ENCODE measurements at regions not wholly inside any gene's neighbourhood (a gene's known extent, or its start where the extent isn't known, plus 50 kb on each side); places are given as distances from the start of the nearest gene placed in this dataset.
"Not testable (repeated sequence)": the region's sequence is repeated elsewhere in the genome, so short reads cannot be mapped to it uniquely, and the experiment has no call there.

GRCh38 chr2:210966330-210966729, 409.9 kb downstream of the CPS1 start:
- TF ChIP-seq CTCF (IDR thresholded peaks at IDR 0.05; ENCODE audit: low read depth, low read length): no peak
- DNase-seq (ENCODE audit: extremely low read depth, low read depth): no peak

DNA sequence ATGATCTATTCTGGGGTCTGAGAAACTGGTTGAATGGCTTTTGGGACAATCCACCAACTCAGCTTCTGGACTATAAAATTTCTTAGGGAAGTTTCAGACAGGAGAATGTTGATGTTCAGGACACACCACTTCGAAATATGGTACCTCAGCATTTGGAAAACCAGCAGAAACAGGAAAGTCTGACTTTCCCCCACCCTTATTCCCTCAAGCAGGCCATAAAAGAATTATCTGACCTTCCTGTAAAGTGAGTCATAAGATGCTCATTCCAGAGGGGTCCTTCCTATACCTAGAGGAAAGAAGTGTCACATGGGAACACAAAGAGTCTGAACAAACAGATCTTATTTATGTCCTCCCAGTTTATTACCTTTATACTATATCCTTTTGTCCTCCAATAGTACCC, 415.0 kb downstream of the CPS1 start:
- no peak for DNase-seq (ENCODE audit: extremely low read depth, low read depth)
- TF ChIP-seq CTCF (IDR thresholded peaks at IDR 0.05; ENCODE audit: low read depth, low read length): no peak

GRCh38 chr2:210986806-210987205, 430.4 kb downstream of the CPS1 start:
- not testable (repeated sequence) for DNase-seq (ENCODE audit: extremely low read depth, low read depth)

DNA sequence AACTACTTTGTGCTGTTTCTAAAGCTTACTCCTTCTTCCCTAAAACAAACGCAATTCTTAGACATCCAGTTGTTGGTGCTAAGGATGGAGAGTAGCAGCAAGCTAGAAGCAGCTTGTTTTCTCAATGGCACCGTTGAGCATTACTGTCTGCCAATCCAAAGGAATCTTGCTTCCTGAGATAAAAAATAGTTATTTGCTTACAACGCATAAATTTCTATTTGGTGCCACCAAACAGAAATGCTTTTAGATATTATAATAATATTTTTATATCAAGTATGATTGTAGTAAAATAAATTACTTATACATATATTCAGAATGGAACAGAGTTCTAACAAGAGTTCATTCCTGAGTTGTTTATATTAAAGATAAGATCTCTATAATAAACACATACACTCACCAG, 434.7 kb downstream of the CPS1 start:
- TF ChIP-seq CTCF (IDR thresholded peaks at IDR 0.05; ENCODE audit: low read depth, low read length): no peak

DNA sequence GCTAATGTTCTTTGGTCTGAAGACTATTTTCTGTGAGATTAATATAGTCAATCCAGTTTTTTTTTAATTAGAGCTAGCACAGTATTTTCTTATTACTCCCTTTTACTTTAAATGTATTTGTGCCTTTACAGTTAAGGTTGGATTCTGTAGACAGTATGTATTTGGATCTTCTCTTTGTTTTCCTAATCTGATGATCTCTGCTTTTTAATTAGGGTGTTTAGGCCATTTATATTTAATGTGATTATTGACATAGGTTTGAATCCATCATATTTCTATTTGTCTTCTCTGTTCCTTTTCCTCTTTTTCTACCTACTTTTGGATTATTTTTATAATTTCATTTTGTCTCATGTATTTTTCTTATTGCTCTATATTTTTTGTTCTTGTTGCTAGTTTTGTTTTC, 437.7 kb downstream of the CPS1 start:
- TF ChIP-seq CTCF (IDR thresholded peaks at IDR 0.05; ENCODE audit: low read depth, low read length): no peak
- no peak for DNase-seq (ENCODE audit: extremely low read depth, low read depth)

More for the DNA sequence above, 434.7 kb downstream of the CPS1 start:
- no peak for DNase-seq (ENCODE audit: extremely low read depth, low read depth)

- no peak for DNase-seq (ENCODE audit: extremely low read depth, low read depth)
- no peak for TF ChIP-seq CTCF (IDR thresholded peaks at IDR 0.05; ENCODE audit: low read depth, low read length)
Observed at GRCh38 chr2:210997373-210997772, 441.0 kb downstream of the CPS1 start.

DNA sequence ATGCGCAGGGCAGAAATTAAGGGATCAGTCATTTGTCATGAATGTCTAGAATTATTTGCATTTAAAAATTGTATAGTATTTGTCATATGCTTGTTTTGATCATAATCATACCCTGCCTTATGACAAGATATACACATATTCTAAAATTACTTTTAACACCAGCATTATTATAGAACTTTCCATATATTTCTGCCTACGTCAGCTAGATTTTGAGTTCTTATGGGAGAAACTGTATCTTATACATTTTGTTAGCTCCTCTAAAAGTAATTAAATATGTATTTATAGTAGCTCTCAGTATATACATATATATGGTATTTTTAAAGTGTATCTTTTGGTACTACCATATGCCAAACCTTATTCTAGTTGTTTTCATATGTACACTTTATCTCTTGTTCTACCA, 441.9 kb downstream of the CPS1 start:
- TF ChIP-seq CTCF (IDR thresholded peaks at IDR 0.05; ENCODE audit: low read depth, low read length): no peak
- no peak for DNase-seq (ENCODE audit: extremely low read depth, low read depth)

DNA sequence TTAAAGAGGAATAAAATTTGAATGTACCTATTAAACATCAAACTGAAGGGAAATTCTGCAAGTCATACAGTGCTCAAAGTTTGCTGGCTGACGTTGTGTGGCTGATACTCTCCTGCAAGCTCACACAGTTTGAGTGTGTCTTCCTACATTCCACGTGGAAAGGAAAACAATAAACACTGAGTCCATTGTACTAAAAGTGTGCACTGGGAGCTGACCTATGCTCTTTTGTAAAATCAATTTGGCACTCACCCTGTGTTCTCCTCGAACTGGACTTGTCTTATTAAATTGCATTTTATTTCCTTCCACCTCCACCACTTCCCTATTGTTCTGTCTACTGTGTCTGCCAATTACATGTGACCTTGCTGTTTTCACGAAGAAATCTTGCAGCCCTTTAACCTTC, 458.0 kb downstream of the CPS1 start:
- no peak for DNase-seq (ENCODE audit: extremely low read depth, low read depth)
- TF ChIP-seq CTCF (IDR thresholded peaks at IDR 0.05; ENCODE audit: low read depth, low read length): no peak

Measured in AG09319 (cell line).